Astrocyte (in vitro differentiated cells and primary cell): ENCODE measurements at regions not wholly inside any gene's neighbourhood (a gene's known extent, or its start where the extent isn't known, plus 50 kb on each side); places are given as distances from the start of the nearest gene placed in this dataset.

ENCODE experiments used
- DNase-seq: peaks from one replicate; pipeline ENCODE4 v3.0.0-alpha.2; 2010; ENCODE audit warnings: low read depth
- FAIRE-seq: peaks from 2 replicates; lab custom pipeline; 2011; peaks lifted over from hg19 to GRCh38; lab: Jason Lieb, UNC
- H2AFZ ChIP-seq: 2 replicates; pipeline ENCODE4 v1.6.0; 2012; ENCODE audit warnings: low read depth, low read length, inconsistent platforms
- H3K27ac ChIP-seq: 2 replicates; pipeline ENCODE4 v1.5.1; 2011; ENCODE audit warnings: low read depth, low read length, inconsistent platforms
- H3K27me3 ChIP-seq: 2 replicates; pipeline ENCODE4 v1.6.0; 2011; ENCODE audit warnings: low read length, inconsistent platforms; ENCODE audit not compliant: insufficient read depth
- H3K36me3 ChIP-seq: 2 replicates; pipeline ENCODE4 v1.5.1; 2011; ENCODE audit warnings: low read length, inconsistent platforms; ENCODE audit not compliant: insufficient read depth
- H3K4me1 ChIP-seq: 2 replicates; pipeline ENCODE4 v1.5.1; 2011; ENCODE audit warnings: low read length, inconsistent platforms; ENCODE audit not compliant: insufficient read depth
- H3K4me2 ChIP-seq: 2 replicates; pipeline ENCODE4 v1.6.0; 2012; ENCODE audit warnings: low read length, inconsistent platforms
- H3K4me3 ChIP-seq: 2 replicates; pipeline ENCODE4 v1.5.1; 2011; ENCODE audit warnings: low read depth, mild to moderate bottlenecking, low read length, inconsistent platforms; ENCODE audit not compliant: insufficient read depth
- H3K79me2 ChIP-seq: 2 replicates; pipeline ENCODE4 v1.6.0; 2012; ENCODE audit warnings: mild to moderate bottlenecking, low read length, inconsistent platforms; ENCODE audit not compliant: insufficient read depth
- H3K9ac ChIP-seq: 2 replicates; pipeline ENCODE4 v1.6.0; 2012; ENCODE audit warnings: mild to moderate bottlenecking, low read length, inconsistent platforms
- H3K9me3 ChIP-seq: 2 replicates; pipeline ENCODE4 v1.5.1; 2012; ENCODE audit warnings: low read depth, mild to moderate bottlenecking, low read length, inconsistent platforms; ENCODE audit not compliant: insufficient read depth
- H4K20me1 ChIP-seq: 2 replicates; pipeline ENCODE4 v1.6.0; 2012; ENCODE audit warnings: low read length, inconsistent platforms; ENCODE audit not compliant: insufficient read depth
- H3K27ac Mint-ChIP-seq: one replicate; pipeline ENCODE4 v1.8.0; 2021; ENCODE audit warnings: mild to moderate bottlenecking, mixed read lengths; ENCODE audit not compliant: unreplicated experiment
- H3K27me3 Mint-ChIP-seq: one replicate; pipeline ENCODE4 v1.8.0; 2021; ENCODE audit warnings: low read depth, mixed read lengths; ENCODE audit not compliant: unreplicated experiment
- H3K36me3 Mint-ChIP-seq: one replicate; pipeline ENCODE4 v1.8.0; 2021; ENCODE audit warnings: low read depth, mixed read lengths; ENCODE audit not compliant: unreplicated experiment
- H3K4me1 Mint-ChIP-seq: one replicate; pipeline ENCODE4 v1.8.0; 2021; ENCODE audit warnings: low read depth, mixed read lengths; ENCODE audit not compliant: unreplicated experiment
- H3K4me3 Mint-ChIP-seq: one replicate; pipeline ENCODE4 v1.8.0; 2021; ENCODE audit warnings: mild to moderate bottlenecking, moderate library complexity, mixed read lengths; ENCODE audit not compliant: unreplicated experiment
- H3K9me3 Mint-ChIP-seq: one replicate; pipeline ENCODE4 v1.8.0; 2021; ENCODE audit warnings: mild to moderate bottlenecking, mixed read lengths; ENCODE audit not compliant: unreplicated experiment
- CTCF ChIP-seq: IDR thresholded peaks from 2 replicates; pipeline ENCODE4 v1.5.1; 2011; ENCODE audit warnings: low read depth, mild to moderate bottlenecking, inconsistent platforms, low read length, moderate library complexity; ENCODE audit not compliant: insufficient read depth
- EZH2 ChIP-seq: IDR thresholded peaks from 2 replicates; pipeline ENCODE4 v1.6.1; 2012; ENCODE audit warnings: mild to moderate bottlenecking, low read length, inconsistent platforms; ENCODE audit not compliant: insufficient read depth

- Histone ChIP-seq H3K4me3 (no peak overlapping the region), H3K9ac (no peak overlapping the region), H3K4me2 (no peak overlapping the region), H3K79me2 (no peaks in the 10 kb centered on the region), H3K27ac (no peak overlapping the region), H4K20me1 (no peaks in the 10 kb centered on the region), H3K36me3 (no peaks in the 10 kb centered on the region), H3K9me3 (peaks cover 3% of the 10 kb centered on the region), H3K4me1 (no peaks in the 10 kb centered on the region), H3K27me3 (no peaks in the 10 kb centered on the region), H2AFZ (no peak overlapping the region)
- TF ChIP-seq CTCF (no peak), EZH2 (no peak)
- no peak for FAIRE-seq
- no peaks in the 10 kb centered on the region for H3K9me3 Mint-ChIP-seq
- no peak overlapping the region for H3K27ac Mint-ChIP-seq
- H3K4me3 Mint-ChIP-seq, result no peak overlapping the region
- peaks cover 1% of the 10 kb centered on the region for H3K4me1 Mint-ChIP-seq
- no peaks in the 10 kb centered on the region for H3K36me3 Mint-ChIP-seq
- H3K27me3 Mint-ChIP-seq, result peaks cover 22% of the 10 kb centered on the region
- DNase-seq, result no peak
Observed at GRCh38 chr17:33375103-33375502, 82.0 kb upstream of the ASIC2 start.

- no peak overlapping the region for H3K27ac ChIP-seq
- DNase-seq (no peak), FAIRE-seq (no peak)
- H3K9me3 ChIP-seq, result peaks cover 3% of the 10 kb centered on the region
- H3K36me3 Mint-ChIP-seq, result no peaks in the 10 kb centered on the region
- TF ChIP-seq EZH2, result no peak
- TF ChIP-seq CTCF, result no peak
- H3K4me1 ChIP-seq, result no peaks in the 10 kb centered on the region
- no peak overlapping the region for H2AFZ ChIP-seq
- peaks cover 1% of the 10 kb centered on the region for H3K4me1 Mint-ChIP-seq
- H4K20me1 ChIP-seq, result no peaks in the 10 kb centered on the region
- no peak overlapping the region for H3K4me3 ChIP-seq
- H3K4me3 Mint-ChIP-seq, result no peak overlapping the region
- no peaks in the 10 kb centered on the region for H3K9me3 Mint-ChIP-seq
- H3K9ac ChIP-seq, result no peak overlapping the region
- no peaks in the 10 kb centered on the region for H3K36me3 ChIP-seq
- H3K27ac Mint-ChIP-seq, result no peak overlapping the region
- H3K27me3 Mint-ChIP-seq, result peaks cover 18% of the 10 kb centered on the region
- H3K79me2 ChIP-seq, result no peaks in the 10 kb centered on the region
- H3K4me2 ChIP-seq, result no peak overlapping the region
- no peaks in the 10 kb centered on the region for H3K27me3 ChIP-seq
Observed at GRCh38 chr17:33375783-33376182, 82.7 kb upstream of the ASIC2 start.

GRCh38 chr17:33377837-33378595, 84.9 kb upstream of the ASIC2 start:
- TF ChIP-seq CTCF (no peak), EZH2 (no peak)
- Histone ChIP-seq H3K4me1 (no peaks in the 10 kb centered on the region), H3K4me3 (no peak overlapping the region), H3K4me2 (no peak overlapping the region), H3K9ac (no peak overlapping the region), H3K36me3 (no peaks in the 10 kb centered on the region), H4K20me1 (no peaks in the 10 kb centered on the region), H2AFZ (no peak overlapping the region), H3K27ac (no peak overlapping the region), H3K9me3 (peaks cover 3% of the 10 kb centered on the region), H3K27me3 (no peaks in the 10 kb centered on the region), H3K79me2 (no peaks in the 10 kb centered on the region)
- Mint-ChIP-seq H3K9me3 (no peaks in the 10 kb centered on the region), H3K27me3 (peaks cover 16% of the 10 kb centered on the region), H3K4me1 (no peaks in the 10 kb centered on the region), H3K27ac (no peak overlapping the region), H3K36me3 (no peaks in the 10 kb centered on the region), H3K4me3 (no peak overlapping the region)
- FAIRE-seq (no peak), DNase-seq (no peak)
